ENCODE measurements at regions not wholly inside any gene's neighbourhood (a gene's known extent, or its start where the extent isn't known, plus 50 kb on each side); places are given as distances from the start of the nearest gene placed in this dataset.

GRCh38 chr7:49669285-49669684 is 104.2 kb upstream of the VWC2 start:
- Histone ChIP-seq H3K4me3 (replicated peaks in 1 of 2; ENCODE audit: low read depth in 1 of 2, low read length in 2 of 2) (no peak overlapping the region), H3K9ac (ENCODE audit: low read length) (no peak overlapping the region), H3K9me2 (ENCODE audit: insufficient read depth) (no peaks in the 10 kb centered on the region), H3K27me3 (ENCODE audit: insufficient read depth, low read length) (no peaks in the 10 kb centered on the region), H3K4me2 (ENCODE audit: low read length) (no peak overlapping the region), H4K20me1 (ENCODE audit: insufficient read depth) (no peaks in the 10 kb centered on the region), H3K9me3 (ENCODE audit: control insufficient read depth in 1 of 2, insufficient read depth in 1 of 2, low read depth in 1 of 2, low read length in 2 of 2) (peaks cover 4 to 23% of the 10 kb centered on the region in 2 experiments; a peak in 2 of 4 replicates), H2AFZ (ENCODE audit: low read depth, low read length, poor library complexity, severe bottlenecking) (no peak overlapping the region), H3K27ac (ENCODE audit: low read depth, low read length) (no peak overlapping the region), H3K79me2 (ENCODE audit: insufficient read depth, low read length) (no peaks in the 10 kb centered on the region), H3K4me1 (ENCODE audit: control insufficient read depth in 1 of 2, insufficient read depth in 2 of 2, low read length in 2 of 2) (no peaks in the 10 kb centered on the region), H3K36me3 (ENCODE audit: control insufficient read depth in 1 of 2, insufficient read depth in 2 of 2, low read length in 2 of 2) (no peaks in the 10 kb centered on the region)
- no peak for TF ChIP-seq ZNF274 (IDR thresholded peaks at IDR 0.05; ENCODE audit: low read depth, low read length)
- TF ChIP-seq TCF7L2 (IDR thresholded peaks at IDR 0.05; ENCODE audit: borderline replicate concordance, extremely low read depth, insufficient read depth, insufficient read length), result no peak
- no peak for TF ChIP-seq ZFX (IDR thresholded peaks at IDR 0.05)
- no peak for TF ChIP-seq CTCF (IDR thresholded peaks at IDR 0.05 in 2 of 3, conservative IDR thresholded peaks at IDR 0.05 in 1 of 3; ENCODE audit: borderline replicate concordance in 1 of 3, insufficient read depth in 1 of 3, low read depth in 2 of 3, low read length in 2 of 3)
- no peak for TF ChIP-seq RAD21 (IDR thresholded peaks at IDR 0.05; ENCODE audit: low read depth)
- no peak for TF ChIP-seq ELF1 (IDR thresholded peaks at IDR 0.05; ENCODE audit: borderline replicate concordance, low read depth)
- TF ChIP-seq ZBTB33 (IDR thresholded peaks at IDR 0.05; ENCODE audit: extremely low read depth, insufficient replicate concordance, low read length), result no peak
- DNase-seq (ENCODE audit: low read depth, low spot score) (no peak), ATAC-seq (no peak)
- no TSS peak for BruUV-seq (replicated peaks)
- ChIA-PET CTCF (no interaction called here), RAD21 (ENCODE audit: low non-redundant PET in 1 of 2, low total read pairs in 2 of 2, uncharacterized antibody in 2 of 2, unreplicated experiment in 2 of 2) (no interaction called here), POLR2A (no interaction called here)
- intact Hi-C loops (cut with micrococcal nuclease), result no loop called here
